ENCODE measurements at regions not wholly inside any gene's neighbourhood (a gene's known extent, or its start where the extent isn't known, plus 50 kb on each side); places are given as distances from the start of the nearest gene placed in this dataset.
A peak's percentile ranks its signal among the peaks of the same experiment; 100 is the strongest.

GRCh38 chr2:207251022-207251421 lies 85.3 kb upstream of the KLF7 start (continued):
- TF ChIP-seq FOSL1 (tag; conservative IDR thresholded peaks at IDR 0.05) (0 out of 2 replicates have a peak, but pooled peaks have one; percentile 21), NCOR1 (IDR thresholded peaks at IDR 0.05) (no peak), SMAD4 (CRISPR knock-in tag; conservative IDR thresholded peaks at IDR 0.05) (no peak)
- TF ChIP-seq, protein P1, sequence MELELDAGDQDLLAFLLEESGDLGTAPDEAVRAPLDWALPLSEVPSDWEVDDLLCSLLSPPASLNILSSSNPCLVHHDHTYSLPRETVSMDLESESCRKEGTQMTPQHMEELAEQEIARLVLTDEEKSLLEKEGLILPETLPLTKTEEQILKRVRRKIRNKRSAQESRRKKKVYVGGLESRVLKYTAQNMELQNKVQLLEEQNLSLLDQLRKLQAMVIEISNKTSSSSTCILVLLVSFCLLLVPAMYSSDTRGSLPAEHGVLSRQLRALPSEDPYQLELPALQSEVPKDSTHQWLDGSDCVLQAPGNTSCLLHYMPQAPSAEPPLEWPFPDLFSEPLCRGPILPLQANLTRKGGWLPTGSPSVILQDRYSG (tag; conservative IDR thresholded peaks at IDR 0.05; ENCODE audit: low read depth) = no peak

GRCh38 chr2:207251573-207252192 lies 85.9 kb upstream of the KLF7 start:
- Histone ChIP-seq H3K9ac (ENCODE audit: insufficient read depth in 1 of 2, low read depth in 2 of 2, low read length in 2 of 2) (no peak overlapping the region), H3K27ac (ENCODE audit: extremely low read depth, low read depth, low read length) (no peak overlapping the region), H2AFZ (ENCODE audit: low read depth, low read length) (peak overlapping the region; percentile 63; the same call in 1 of the 2 replicates), H3K9me3 (replicated peaks; ENCODE audit: control insufficient read depth, insufficient read depth, low read depth, low read length) (no peaks in the 10 kb centered on the region), H3K36me3 (ENCODE audit: control insufficient read depth, insufficient read depth, low read length) (no peaks in the 10 kb centered on the region), H3K27me3 (ENCODE audit: control insufficient read depth in 2 of 2, insufficient read depth in 2 of 2, low read length in 2 of 2) (no peaks in the 10 kb centered on the region), H4K20me1 (replicated peaks; ENCODE audit: control insufficient read depth, insufficient read depth, low read length) (no peaks in the 10 kb centered on the region), H3K9me1 (ENCODE audit: control insufficient read depth, insufficient read depth, low read length) (no peaks in the 10 kb centered on the region), H3K4me1 (replicated peaks in 1 of 2; ENCODE audit: control insufficient read depth in 2 of 2, insufficient read depth in 2 of 2, low read length in 2 of 2) (peaks cover 5 to 43% of the 10 kb centered on the region in 2 experiments; a peak in 4 of 5 replicates), H3K79me2 (ENCODE audit: control insufficient read depth, insufficient read depth, low read length) (no peaks in the 10 kb centered on the region), H3K4me3 (no peak overlapping the region), H3K4me2 (ENCODE audit: insufficient read depth, low read length) (no peak overlapping the region)
- ATAC-seq = no peak
- no TSS peak for BruUV-seq (replicated peaks)
- ChIA-PET CTCF (ENCODE audit: low intra/inter-chr PET ratio) (no interaction called here), POLR2A (interaction anchor here (1.1 to 1.2 kb wide), 2 partner anchors 9 to 12 kb away, joined by 3 read pairs; no protein-coding TSS in a partner anchor)
- no peak for DNase-seq (ENCODE audit: extremely low read depth in 1 of 4, low spot score in 3 of 4)
- FAIRE-seq = no peak
- in situ Hi-C loops (cut with MboI) = no loop called here
- intact Hi-C loops (cut with micrococcal nuclease) = no loop called here
- 30% methylated on average over 4 of the region's 7 CpGs for WGBS (ENCODE audit: insufficient coverage, low coverage, missing lambda C conversion rate)
- TF ChIP-seq ZFX (CRISPR knock-in tag; IDR thresholded peaks at IDR 0.05) (no peak), ILF3 (IDR thresholded peaks at IDR 0.05; ENCODE audit: borderline replicate concordance) (no peak), ZNF77 (CRISPR knock-in tag; IDR thresholded peaks at IDR 0.05) (no peak), FOXJ3 (CRISPR knock-in tag; IDR thresholded peaks at IDR 0.05) (no peak), THRA (IDR thresholded peaks at IDR 0.05) (no peak), POLR2H (tag; IDR thresholded peaks at IDR 0.05; ENCODE audit: low read depth) (no peak), HNRNPK (IDR thresholded peaks at IDR 0.05; ENCODE audit: low read depth, low read length, poor library complexity, severe bottlenecking) (no peak)
- TF ChIP-seq, protein P2, sequence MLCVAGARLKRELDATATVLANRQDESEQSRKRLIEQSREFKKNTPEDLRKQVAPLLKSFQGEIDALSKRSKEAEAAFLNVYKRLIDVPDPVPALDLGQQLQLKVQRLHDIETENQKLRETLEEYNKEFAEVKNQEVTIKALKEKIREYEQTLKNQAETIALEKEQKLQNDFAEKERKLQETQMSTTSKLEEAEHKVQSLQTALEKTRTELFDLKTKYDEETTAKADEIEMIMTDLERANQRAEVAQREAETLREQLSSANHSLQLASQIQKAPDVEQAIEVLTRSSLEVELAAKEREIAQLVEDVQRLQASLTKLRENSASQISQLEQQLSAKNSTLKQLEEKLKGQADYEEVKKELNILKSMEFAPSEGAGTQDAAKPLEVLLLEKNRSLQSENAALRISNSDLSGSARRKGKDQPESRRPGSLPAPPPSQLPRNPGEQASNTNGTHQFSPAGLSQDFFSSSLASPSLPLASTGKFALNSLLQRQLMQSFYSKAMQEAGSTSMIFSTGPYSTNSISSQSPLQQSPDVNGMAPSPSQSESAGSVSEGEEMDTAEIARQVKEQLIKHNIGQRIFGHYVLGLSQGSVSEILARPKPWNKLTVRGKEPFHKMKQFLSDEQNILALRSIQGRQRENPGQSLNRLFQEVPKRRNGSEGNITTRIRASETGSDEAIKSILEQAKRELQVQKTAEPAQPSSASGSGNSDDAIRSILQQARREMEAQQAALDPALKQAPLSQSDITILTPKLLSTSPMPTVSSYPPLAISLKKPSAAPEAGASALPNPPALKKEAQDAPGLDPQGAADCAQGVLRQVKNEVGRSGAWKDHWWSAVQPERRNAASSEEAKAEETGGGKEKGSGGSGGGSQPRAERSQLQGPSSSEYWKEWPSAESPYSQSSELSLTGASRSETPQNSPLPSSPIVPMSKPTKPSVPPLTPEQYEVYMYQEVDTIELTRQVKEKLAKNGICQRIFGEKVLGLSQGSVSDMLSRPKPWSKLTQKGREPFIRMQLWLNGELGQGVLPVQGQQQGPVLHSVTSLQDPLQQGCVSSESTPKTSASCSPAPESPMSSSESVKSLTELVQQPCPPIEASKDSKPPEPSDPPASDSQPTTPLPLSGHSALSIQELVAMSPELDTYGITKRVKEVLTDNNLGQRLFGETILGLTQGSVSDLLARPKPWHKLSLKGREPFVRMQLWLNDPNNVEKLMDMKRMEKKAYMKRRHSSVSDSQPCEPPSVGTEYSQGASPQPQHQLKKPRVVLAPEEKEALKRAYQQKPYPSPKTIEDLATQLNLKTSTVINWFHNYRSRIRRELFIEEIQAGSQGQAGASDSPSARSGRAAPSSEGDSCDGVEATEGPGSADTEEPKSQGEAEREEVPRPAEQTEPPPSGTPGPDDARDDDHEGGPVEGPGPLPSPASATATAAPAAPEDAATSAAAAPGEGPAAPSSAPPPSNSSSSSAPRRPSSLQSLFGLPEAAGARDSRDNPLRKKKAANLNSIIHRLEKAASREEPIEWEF (CRISPR knock-in tag; IDR thresholded peaks at IDR 0.05) = no peak

Measured in K562 (cell line).